HG02870 (cell line): ENCODE measurements at regions not wholly inside any gene's neighbourhood (a gene's known extent, or its start where the extent isn't known, plus 50 kb on each side); places are given as distances from the start of the nearest gene placed in this dataset.

Experiments used
- ATAC-seq: cut with Tn5 transposase; IDR thresholded peaks from one replicate; pipeline ENCODE4 v1.9.1; 2021; ENCODE audit warnings: mild to moderate bottlenecking, moderate library complexity; ENCODE audit not compliant: unreplicated experiment

- no peak for ATAC-seq
These were observed 683.1 kb downstream of the KCTD8 start for GRCh38 chr4:43765514-43765913.

- no peak for ATAC-seq
These were observed 682.0 kb downstream of the KCTD8 start for GRCh38 chr4:43766648-43767047.

- ATAC-seq = no peak
These were observed 672.2 kb downstream of the KCTD8 start for GRCh38 chr4:43776371-43776770.

GRCh38 chr4:43778187-43778915 is 670.3 kb downstream of the KCTD8 start:
- no peak for ATAC-seq

GRCh38 chr4:43781125-43781524 is 667.5 kb downstream of the KCTD8 start:
- ATAC-seq = no peak

GRCh38 chr4:43782391-43782790 is 666.2 kb downstream of the KCTD8 start:
- ATAC-seq = no peak

GRCh38 chr4:43816116-43816515 is 632.5 kb downstream of the KCTD8 start:
- no peak for ATAC-seq

GRCh38 chr4:43822621-43823020 is 626.0 kb downstream of the KCTD8 start:
- ATAC-seq = no peak

GRCh38 chr4:43835869-43836268 is 612.7 kb downstream of the KCTD8 start:
- ATAC-seq = no peak

- ATAC-seq = no peak
These were observed 611.4 kb downstream of the KCTD8 start for GRCh38 chr4:43837171-43837570.

GRCh38 chr4:43837604-43838003 is 611.0 kb downstream of the KCTD8 start:
- ATAC-seq = no peak

GRCh38 chr4:43842594-43842993 is 606.0 kb downstream of the KCTD8 start:
- ATAC-seq = no peak

GRCh38 chr4:43843501-43843900 is 605.1 kb downstream of the KCTD8 start:
- no peak for ATAC-seq

GRCh38 chr4:43846111-43846587 is 602.5 kb downstream of the KCTD8 start:
- no peak for ATAC-seq

GRCh38 chr4:43853565-43854264 is 594.9 kb downstream of the KCTD8 start:
- no peak for ATAC-seq

GRCh38 chr4:43855283-43855682 is 593.3 kb downstream of the KCTD8 start:
- no peak for ATAC-seq

GRCh38 chr4:43864616-43865146 is 583.9 kb downstream of the KCTD8 start:
- ATAC-seq = no peak

- ATAC-seq = no peak
These were observed 580.7 kb downstream of the KCTD8 start for GRCh38 chr4:43867908-43868307.

- ATAC-seq = no peak
These were observed 573.0 kb downstream of the KCTD8 start for GRCh38 chr4:43875655-43876054.

GRCh38 chr4:43882470-43882869 is 566.1 kb downstream of the KCTD8 start:
- ATAC-seq = no peak

GRCh38 chr4:43886196-43886595 is 562.4 kb downstream of the KCTD8 start:
- ATAC-seq = no peak

GRCh38 chr4:43898836-43899235 is 549.8 kb downstream of the KCTD8 start:
- no peak for ATAC-seq
